ENCODE measurements at regions not wholly inside any gene's neighbourhood (a gene's known extent, or its start where the extent isn't known, plus 50 kb on each side); places are given as distances from the start of the nearest gene placed in this dataset.
"Not testable (repeated sequence)": the region's sequence is repeated elsewhere in the genome, so short reads cannot be mapped to it uniquely, and the experiment has no call there.

GRCh38 chrX:65875614-65876013 lies 164.3 kb downstream of the VSIG4 start:
- TF ChIP-seq EZH2phosphoT487 (IDR thresholded peaks at IDR 0.05; ENCODE audit: borderline replicate concordance); POLR2AphosphoS5 (IDR thresholded peaks at IDR 0.05; ENCODE audit: low read depth, low read length); CTCF (IDR thresholded peaks at IDR 0.05 in 2 of 3, conservative IDR thresholded peaks at IDR 0.05 in 1 of 3; ENCODE audit: borderline replicate concordance in 1 of 3, insufficient read depth in 1 of 3, low read depth in 2 of 3, low read length in 2 of 3); SIN3A (IDR thresholded peaks at IDR 0.05; ENCODE audit: low read depth); TCF7L2 (IDR thresholded peaks at IDR 0.05; ENCODE audit: borderline replicate concordance, extremely low read depth, insufficient read depth, insufficient read length); ZFX (IDR thresholded peaks at IDR 0.05); MAX (IDR thresholded peaks at IDR 0.05); POLR2A (IDR thresholded peaks at IDR 0.05; ENCODE audit: borderline replicate concordance, extremely low read depth, insufficient read depth, insufficient read length); YY1 (IDR thresholded peaks at IDR 0.05; ENCODE audit: extremely low read depth, insufficient replicate concordance, low read depth, low read length): not testable (repeated sequence)
